NCI-H526 treated with DMSO at 0.1 percent for 48 hours (cell line): ENCODE measurements at regions not wholly inside any gene's neighbourhood (a gene's known extent, or its start where the extent isn't known, plus 50 kb on each side); places are given as distances from the start of the nearest gene placed in this dataset.

Experiments
- DNase-seq: peaks from one replicate; lab custom pipeline; 2025; lab: John Stamatoyannopoulos, UW

- no peak for DNase-seq
These were observed 71.0 kb upstream of the WDR26 start for GRCh38 chr1:224505454-224506093.

DNA sequence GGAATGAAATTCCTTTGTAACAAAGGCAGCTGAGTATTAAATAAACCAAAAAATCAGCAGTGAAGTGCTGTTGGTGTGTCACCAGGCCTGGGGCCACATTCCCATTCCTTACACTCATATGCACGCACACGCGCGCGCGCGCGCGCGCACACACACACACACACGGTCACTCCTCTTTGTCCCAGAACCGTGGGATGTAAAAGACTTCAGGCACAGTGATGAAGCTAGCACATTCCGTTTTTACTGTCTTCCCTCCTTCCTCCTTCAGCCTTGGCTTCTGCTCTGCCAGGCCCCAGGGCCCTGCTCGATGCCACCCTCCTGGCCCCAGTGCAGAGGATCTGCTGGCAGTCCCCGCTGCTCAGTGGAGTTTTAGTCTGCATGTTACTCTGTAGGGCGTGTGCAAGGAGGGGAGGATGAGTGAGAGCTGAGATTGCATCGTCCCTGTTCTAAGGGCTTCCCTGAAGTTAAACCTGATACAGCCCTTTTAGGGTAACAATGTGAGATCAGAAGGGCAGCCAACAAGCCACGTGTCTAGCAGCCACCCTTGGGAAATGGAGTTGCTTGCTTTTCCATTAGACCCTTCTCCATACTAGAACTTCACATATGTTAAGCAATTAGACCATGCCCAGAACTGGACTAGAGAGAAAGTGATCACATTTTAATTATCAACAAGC lies 71.7 kb upstream of the WDR26 start:
- DNase-seq: no peak

GRCh38 chr1:224507771-224508523 lies 73.3 kb upstream of the WDR26 start:
- DNase-seq: no peak

DNA sequence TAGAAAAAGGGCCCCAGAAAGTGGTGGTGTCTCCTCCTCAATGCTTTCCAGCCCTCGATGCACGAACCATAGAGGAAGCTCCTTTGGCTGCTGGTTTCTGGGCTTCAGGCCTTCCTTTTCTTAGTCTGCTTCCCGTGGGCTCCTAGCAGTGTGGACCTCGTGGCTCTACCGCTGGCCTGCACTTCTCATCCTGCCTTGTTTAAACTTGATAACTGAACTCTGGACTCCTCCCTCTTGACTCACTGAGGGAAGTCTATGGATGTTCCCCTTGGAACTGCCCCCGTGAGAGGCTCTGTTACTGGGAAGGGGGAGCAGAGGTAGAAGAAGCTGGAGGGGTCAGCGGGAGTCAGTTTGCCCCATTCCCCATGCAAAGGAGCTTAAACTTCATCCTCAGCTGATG lies 75.3 kb upstream of the WDR26 start:
- DNase-seq: no peak

DNA sequence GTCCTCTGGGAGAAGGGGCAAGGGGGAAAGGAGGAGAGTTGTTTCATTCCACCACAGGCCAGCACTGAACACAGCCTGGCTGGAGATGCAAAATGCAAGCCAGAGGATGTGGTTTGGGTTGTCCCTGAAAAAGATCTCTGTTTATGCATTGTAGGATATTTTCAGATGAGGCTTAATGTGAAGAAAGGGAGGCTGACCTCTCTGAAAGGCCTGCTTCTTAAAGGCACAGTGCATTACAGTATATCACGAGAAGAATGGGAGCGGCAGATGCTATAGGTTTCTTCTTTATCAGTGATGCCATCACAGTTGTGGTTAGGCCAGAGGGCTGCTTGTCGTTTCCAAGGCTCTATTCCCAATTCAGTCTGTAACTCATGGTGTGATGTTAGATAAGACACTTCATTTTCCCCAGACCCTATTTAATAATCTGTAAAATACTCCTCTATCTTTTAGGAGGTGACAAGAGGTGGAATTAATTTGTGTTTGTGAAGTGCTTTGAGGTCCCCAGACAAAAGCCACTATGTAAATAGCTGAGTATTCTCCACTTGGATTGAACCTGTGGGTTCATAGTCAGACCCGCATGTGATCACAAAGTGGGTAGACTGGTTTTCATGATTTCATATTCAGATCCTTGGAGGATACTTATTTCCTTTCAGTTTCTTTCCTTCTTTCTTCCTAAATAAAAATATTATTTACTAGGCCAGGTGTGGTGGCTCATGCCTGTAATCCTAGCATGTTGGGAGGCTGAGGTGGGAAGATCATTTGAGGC lies 76.5 kb upstream of the WDR26 start:
- DNase-seq: no peak

DNA sequence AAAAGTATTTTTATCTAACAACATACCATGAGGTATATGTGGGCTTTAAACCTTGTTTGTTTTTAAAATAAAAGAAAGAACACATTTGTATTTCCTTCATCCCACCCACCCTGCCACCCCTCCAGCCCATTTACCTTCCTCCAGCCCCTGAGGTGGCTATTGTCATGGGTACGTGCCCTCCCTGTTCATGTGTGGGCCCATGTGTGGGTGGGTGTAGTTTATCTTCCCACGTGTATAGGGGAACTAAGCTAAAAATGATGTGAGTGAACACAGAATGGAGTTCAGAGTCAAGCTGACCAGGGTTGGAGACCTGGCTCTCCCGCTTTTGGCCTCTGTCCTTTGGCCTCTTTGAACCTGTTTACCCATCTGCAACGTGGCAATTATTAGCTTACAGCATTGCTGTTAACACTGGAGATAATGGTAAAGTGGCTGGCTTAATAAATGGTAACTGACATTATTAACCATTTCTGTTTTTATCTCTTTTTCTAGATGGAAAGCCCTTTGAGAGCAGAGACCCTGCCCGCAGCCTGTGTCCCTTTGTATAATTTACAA lies 78.1 kb upstream of the WDR26 start:
- no peak for DNase-seq

DNA sequence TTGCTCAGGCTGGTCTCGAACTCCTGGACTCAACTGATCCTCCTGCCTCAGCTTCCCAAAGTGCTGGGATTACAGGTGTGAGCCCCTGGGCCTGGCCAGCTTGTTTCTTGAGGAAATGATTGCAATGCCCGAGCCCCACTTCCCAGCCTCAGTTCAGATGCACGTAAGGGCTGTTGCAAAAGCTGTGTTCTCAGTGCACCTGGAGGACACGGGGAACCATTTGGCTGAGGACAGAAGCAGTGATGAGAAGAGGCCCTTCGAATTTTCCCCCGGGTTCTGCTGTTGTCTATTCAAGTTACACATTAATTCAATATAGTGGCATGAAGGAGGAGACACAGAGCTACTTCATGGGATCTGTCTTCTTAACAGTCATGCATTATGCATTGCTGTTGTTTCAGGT lies 78.8 kb upstream of the WDR26 start:
- no peak for DNase-seq

DNA sequence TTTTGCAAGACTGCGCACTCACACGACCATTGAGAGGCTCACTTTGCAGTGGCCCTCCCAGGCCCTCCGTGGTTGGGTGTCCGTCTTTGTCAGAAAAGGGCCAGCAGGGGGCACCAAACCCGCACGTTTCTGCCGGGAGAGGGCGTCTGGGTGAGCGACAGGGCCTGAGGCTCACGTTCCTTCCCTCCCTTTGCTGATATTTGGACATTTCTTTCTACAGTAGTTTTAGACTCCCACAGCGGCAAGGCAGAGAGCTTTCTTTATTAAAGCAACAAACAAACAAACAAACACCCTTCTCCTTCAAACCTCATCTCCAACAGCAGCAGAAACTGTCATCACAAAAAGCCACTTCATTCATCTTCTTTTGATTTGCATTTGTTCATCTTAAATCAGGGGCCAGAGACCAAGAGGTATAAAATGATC lies 79.2 kb upstream of the WDR26 start:
- DNase-seq: peak; percentile 56

GRCh38 chr1:224517171-224517570 lies 82.6 kb upstream of the WDR26 start:
- no peak for DNase-seq

GRCh38 chr1:224518528-224518927 lies 83.9 kb upstream of the WDR26 start:
- no peak for DNase-seq

DNA sequence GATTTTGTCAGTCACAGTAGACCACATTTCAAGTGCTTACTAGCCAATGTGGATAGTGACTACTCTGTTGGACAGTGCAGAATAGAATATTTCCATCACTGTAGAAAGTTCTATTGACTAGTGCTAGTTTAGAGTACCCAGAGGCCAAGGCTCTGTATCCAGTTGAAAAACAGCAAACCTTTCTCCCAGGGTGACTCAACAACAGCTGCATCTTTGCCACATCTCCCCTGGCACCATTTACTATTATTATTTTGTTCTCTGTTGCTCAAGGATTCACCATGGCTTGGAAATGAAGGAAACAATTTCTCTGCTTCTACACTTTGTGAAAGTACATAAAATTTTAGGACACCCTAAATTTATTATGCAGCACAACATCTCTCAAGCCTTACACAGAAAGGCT lies 85.3 kb upstream of the WDR26 start:
- DNase-seq: no peak

- no peak for DNase-seq
These were observed 86.2 kb upstream of the WDR26 start for GRCh38 chr1:224520808-224521207.

GRCh38 chr1:224521904-224522734 lies 87.5 kb upstream of the WDR26 start:
- no peak for DNase-seq

- DNase-seq: no peak
These were observed 89.1 kb upstream of the WDR26 start for GRCh38 chr1:224523676-224524075.

- DNase-seq: no peak
These were observed 90.1 kb upstream of the WDR26 start for GRCh38 chr1:224524679-224525078.

DNA sequence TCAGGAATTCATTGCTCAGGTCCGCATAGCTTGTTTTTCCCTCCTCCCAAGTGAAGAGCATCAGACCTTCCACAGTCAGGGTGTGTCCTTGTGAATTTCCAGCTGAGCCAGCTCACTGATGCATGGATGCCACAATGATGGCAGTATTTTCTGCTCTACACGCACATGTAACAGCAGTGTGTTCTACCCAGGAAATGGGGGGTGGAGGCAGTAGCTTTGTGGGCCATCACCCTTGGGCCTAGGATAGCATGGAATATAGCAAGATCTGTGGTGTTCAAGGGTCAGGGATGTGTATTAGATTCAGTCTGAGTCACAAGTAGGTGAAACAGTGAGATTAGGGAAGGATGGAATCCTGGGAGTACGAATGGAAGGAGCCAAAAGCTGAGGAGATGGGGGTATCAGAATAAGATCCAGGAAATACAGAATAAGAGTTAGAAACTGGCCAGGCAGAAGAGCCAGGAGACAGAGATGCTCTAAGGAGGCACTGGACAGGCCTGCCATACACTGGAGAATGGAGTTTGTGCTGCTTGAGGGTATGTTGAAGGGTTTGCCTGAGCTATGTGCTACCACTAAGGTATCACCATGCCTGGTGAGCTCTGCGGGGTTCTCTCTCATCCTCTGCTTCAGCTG lies 90.6 kb upstream of the CNIH3 start:
- no peak for DNase-seq

DNA sequence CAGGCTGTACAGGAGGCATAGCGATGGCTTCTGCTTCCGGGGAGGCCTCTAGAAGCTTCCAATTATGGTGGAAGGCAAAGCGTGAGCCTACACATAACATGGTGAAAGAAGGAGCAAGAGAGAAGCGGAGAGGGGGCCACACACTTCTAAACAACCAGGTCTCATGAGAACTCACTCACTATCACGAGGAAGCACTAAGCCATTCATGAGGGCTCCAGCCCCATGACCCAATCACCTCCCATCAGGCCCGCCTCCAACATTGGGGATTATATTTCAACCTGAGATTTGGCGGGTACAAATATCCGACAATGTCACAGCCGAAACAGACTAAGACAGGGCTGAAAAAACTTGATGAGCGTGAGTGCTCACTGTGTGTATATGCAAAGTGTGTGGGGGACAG lies 89.3 kb upstream of the CNIH3 start:
- peak; percentile 59 for DNase-seq

- no peak for DNase-seq
These were observed 87.2 kb upstream of the CNIH3 start for GRCh38 chr1:224528900-224529299.

- DNase-seq: no peak
These were observed 86.3 kb upstream of the CNIH3 start for GRCh38 chr1:224529844-224530243.

DNA sequence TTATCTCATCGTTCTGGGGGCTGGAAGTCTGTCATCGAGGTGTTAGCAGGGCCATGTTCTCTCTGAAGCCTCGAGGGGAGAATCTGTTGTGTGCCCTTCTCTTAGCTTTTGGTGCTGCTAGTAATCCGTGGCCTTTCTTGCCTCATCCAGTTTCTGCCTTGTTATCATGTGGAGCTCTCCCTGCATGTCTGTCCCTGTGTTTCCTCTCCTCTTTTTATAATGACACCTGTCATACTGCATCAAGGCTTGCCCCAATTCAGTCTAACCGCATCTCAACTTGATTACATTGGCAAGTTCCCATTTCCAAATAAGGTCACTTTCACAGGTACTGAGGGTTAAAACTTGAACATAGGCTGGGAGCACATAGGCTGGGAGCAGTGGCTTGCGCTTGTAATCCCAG lies 82.6 kb upstream of the CNIH3 start:
- DNase-seq: no peak

- peak; percentile 42 for DNase-seq
These were observed 81.4 kb upstream of the CNIH3 start for GRCh38 chr1:224534731-224535130.
